Esophagus muscularis mucosa (tissue), 3 donors: ENCODE measurements at regions not wholly inside any gene's neighbourhood (a gene's known extent, or its start where the extent isn't known, plus 50 kb on each side); places are given as distances from the start of the nearest gene placed in this dataset.

Experiments used
- CTCF ChIP-seq, 3 experiments: fragments of 200-600 bp in 2 of 3; fragments of 450-650 bp in 1 of 3; sonication (generic) in 2 of 3; IDR thresholded peaks; one replicate each; pipeline ENCODE4 v1.5.1; 2017 to 2019; ENCODE audit warnings: antibody characterized with exemption in 3 of 3, mild to moderate bottlenecking in 2 of 3, moderate library complexity in 1 of 3
- POLR2A ChIP-seq: fragments of 450-650 bp; IDR thresholded peaks from one replicate; pipeline ENCODE4 v1.6.1; 2017; ENCODE audit warnings: antibody characterized with exemption, moderate library complexity, mild to moderate bottlenecking, low read depth
- POLR2AphosphoS5 ChIP-seq, 2 donors: sonication (generic); formaldehyde crosslinking; IDR thresholded peaks; one replicate each; pipeline ENCODE4 v1.6.1; 2017; ENCODE audit warnings: antibody characterized with exemption in 2 of 2

- TF ChIP-seq CTCF (IDR thresholded peaks at IDR 0.05) (no peak), POLR2A (no peak), POLR2AphosphoS5 (IDR thresholded peaks at IDR 0.05) (no peak)
These were observed 138.4 kb upstream of the TOP1 start for GRCh38 chr20:40890181-40890580.
